GM06990 (cell line): ENCODE measurements at regions not wholly inside any gene's neighbourhood (a gene's known extent, or its start where the extent isn't known, plus 50 kb on each side); places are given as distances from the start of the nearest gene placed in this dataset.

ENCODE experiments used
- DNase-seq: peaks from one replicate; pipeline ENCODE4 v3.0.0-alpha.2; 2011; ENCODE audit not compliant: insufficient read length; ENCODE audit errors: extremely low read depth
- H3K27me3 ChIP-seq: replicated peaks from 2 replicates; pipeline ENCODE4 v1.6.0; 2011; ENCODE audit warnings: low read length; ENCODE audit not compliant: control insufficient read depth, insufficient read depth
- H3K36me3 ChIP-seq: 2 replicates; pipeline ENCODE4 v1.5.1; 2011; ENCODE audit warnings: low read length; ENCODE audit not compliant: control insufficient read depth, insufficient read depth
- H3K4me3 ChIP-seq: replicated peaks from 2 replicates; pipeline ENCODE4 v1.5.1; 2011; ENCODE audit warnings: low read depth, mild to moderate bottlenecking, control low read depth, low read length
- TF ChIP-seq, protein P1 (sequence below): IDR thresholded peaks from 2 replicates; pipeline ENCODE4 v1.5.1; 2011; ENCODE audit warnings: low read length, control low read depth, mild to moderate bottlenecking, inconsistent platforms; ENCODE audit not compliant: insufficient read depth, poor library complexity, severe bottlenecking

DNA sequence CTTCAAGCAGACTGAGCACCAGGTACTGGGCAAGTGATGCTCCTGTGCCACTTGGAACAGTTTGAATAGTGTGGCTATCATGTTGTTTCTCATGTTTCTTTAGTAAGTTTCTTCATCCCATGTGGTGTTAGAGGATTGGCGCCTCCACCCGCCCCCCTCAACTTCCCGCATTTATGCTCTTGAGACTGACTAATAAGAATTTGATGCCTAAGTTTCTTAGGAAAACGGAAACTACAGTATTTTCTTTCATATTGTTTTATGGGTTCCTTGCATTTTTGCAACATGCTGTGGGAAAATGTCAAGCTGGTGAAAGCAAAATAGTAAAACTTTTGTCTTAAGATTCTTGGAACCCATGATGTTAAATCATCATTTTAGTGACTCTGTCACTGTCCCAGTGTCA lies 101.2 kb upstream of the SLC4A4 start:
- DNase-seq, result no peak
- TF ChIP-seq, protein P1, sequence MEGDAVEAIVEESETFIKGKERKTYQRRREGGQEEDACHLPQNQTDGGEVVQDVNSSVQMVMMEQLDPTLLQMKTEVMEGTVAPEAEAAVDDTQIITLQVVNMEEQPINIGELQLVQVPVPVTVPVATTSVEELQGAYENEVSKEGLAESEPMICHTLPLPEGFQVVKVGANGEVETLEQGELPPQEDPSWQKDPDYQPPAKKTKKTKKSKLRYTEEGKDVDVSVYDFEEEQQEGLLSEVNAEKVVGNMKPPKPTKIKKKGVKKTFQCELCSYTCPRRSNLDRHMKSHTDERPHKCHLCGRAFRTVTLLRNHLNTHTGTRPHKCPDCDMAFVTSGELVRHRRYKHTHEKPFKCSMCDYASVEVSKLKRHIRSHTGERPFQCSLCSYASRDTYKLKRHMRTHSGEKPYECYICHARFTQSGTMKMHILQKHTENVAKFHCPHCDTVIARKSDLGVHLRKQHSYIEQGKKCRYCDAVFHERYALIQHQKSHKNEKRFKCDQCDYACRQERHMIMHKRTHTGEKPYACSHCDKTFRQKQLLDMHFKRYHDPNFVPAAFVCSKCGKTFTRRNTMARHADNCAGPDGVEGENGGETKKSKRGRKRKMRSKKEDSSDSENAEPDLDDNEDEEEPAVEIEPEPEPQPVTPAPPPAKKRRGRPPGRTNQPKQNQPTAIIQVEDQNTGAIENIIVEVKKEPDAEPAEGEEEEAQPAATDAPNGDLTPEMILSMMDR, result no peak
- Histone ChIP-seq H3K36me3 (no peaks in the 10 kb centered on the region), H3K27me3 (peaks cover 1% of the 10 kb centered on the region; the same call in 1 of the 2 replicates), H3K4me3 (no peak overlapping the region)

DNA sequence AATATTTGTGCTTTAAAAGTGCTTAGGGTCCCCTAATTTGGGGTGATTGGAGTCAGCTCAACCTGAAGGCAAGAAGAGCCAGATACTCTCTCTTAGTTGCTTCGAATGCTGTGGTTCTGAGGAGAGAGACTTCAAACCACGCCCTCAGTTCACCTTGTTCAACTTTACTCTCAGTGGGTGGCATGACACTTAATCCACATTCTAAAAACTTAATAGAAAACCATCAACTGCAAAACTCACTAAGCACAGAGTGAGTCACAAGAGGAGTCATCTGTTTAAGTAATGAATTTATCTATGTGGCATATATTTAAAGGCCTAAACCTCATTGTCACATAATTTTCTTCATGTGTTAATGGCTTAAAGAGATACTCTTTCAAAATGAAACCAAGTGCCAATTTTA lies 99.5 kb upstream of the SLC4A4 start:
- H3K27me3 ChIP-seq, result no peaks in the 10 kb centered on the region
- no peak for DNase-seq
- H3K4me3 ChIP-seq, result no peak overlapping the region
- H3K36me3 ChIP-seq, result no peaks in the 10 kb centered on the region
- TF ChIP-seq, protein P1, result no peak

DNA sequence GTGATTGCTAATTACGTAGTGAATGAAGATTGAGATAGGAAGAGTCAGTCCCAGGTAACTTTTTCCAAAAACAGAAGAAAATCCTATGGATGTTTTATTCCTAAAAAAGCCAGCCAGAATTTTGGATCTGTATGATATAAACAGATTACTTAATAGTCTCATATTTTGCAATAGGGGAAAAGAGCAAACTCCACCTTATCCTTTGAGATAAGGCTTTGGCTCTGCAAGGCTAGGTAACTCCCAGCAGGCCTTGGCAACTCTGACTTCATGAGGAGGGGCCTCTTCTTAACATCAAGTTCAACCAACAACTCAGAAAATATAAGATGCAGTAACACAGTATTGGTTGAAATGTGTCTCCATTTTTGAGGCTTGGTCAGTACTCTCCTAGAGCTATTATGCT lies 98.7 kb upstream of the SLC4A4 start:
- no peak for DNase-seq
- H3K36me3 ChIP-seq, result no peaks in the 10 kb centered on the region
- H3K27me3 ChIP-seq, result no peaks in the 10 kb centered on the region
- H3K4me3 ChIP-seq, result no peak overlapping the region
- TF ChIP-seq, protein P1, result no peak

DNA sequence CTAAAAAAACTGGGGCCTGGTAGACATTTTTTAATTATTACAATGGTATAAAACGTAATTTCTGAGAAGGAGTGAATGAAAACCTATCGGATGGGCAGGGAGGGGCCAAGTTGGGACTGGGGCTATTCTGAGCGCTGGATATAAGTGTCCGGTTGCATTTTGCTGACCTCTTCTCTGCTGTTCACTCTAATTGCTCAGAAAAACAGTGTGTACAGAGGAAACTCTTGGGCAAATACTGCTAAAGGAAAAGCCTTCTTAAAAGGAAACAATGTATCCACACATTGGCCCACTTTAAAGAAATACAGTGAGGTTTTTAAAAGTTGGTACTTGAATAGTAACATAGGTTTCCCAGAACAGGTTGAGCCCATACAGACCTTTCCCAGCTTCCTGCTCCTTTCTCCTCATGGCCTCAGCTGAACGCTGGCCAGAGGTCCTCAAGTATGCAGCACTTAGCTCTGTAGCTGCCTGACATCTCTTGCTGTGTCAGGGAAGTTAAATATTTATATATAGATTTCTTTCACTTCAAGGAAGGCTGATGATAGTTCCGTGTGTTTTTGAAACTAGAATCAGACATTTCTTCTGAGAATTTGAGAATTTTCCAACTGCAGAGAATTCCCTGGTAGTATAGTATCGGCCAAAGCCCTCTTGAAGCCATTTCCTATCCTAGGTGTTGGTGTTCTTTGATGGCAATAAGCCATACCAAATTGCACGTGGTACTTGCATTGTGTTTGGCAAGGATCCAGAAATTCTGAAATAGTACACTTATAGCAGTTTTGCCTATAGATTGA lies 97.1 kb upstream of the SLC4A4 start:
- H3K4me3 ChIP-seq, result no peak overlapping the region
- TF ChIP-seq, protein P1, result no peak
- H3K27me3 ChIP-seq, result no peaks in the 10 kb centered on the region
- no peak for DNase-seq
- no peaks in the 10 kb centered on the region for H3K36me3 ChIP-seq

DNA sequence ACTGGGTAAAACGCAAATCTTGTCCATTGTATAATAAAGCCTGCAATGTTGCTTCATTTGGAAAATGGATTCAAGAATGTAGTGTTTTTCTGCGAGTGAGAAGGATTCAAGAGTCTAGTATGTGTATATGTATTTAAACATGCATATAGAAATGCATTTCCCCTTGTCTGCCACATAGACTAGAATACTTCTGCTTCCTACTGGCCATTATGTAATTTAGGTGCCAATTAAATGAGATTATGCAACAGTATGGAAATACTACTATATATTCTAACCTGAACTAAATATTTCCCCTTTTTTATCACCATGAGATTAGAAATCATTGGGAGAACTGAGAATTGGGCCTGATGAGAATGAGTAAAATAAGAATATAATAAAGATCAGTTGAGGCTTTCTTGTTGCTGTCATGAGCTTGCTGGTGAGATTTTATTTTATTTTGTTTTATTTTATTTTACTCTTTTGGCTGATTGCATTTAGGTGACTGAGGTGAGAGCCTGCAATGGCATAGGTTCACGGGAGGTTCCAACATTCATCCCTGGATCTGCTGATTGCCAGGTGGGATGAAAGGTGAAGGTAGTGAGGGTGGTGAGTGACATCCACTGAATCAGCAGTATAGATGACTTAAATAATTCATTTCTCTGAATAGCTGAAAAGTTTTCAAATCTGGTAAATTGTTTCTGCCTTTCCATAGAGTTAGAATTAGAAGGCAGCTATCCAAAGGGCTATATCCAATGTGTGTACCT lies 95.6 kb upstream of the SLC4A4 start:
- DNase-seq, result no peak
- Histone ChIP-seq H3K36me3 (no peaks in the 10 kb centered on the region), H3K4me3 (no peak overlapping the region), H3K27me3 (no peaks in the 10 kb centered on the region)
- TF ChIP-seq, protein P1, result no peak
